NT2/D1 (cell line): ENCODE measurements at regions not wholly inside any gene's neighbourhood (a gene's known extent, or its start where the extent isn't known, plus 50 kb on each side); places are given as distances from the start of the nearest gene placed in this dataset.

Experiments used
- SUZ12 ChIP-seq: IDR thresholded peaks from 2 replicates; pipeline ENCODE4 v1.6.1; 2011; ENCODE audit not compliant: insufficient read length, insufficient read depth; ENCODE audit errors: extremely low read depth
- YY1 ChIP-seq: IDR thresholded peaks from 2 replicates; pipeline ENCODE4 v1.6.1; 2011; ENCODE audit not compliant: insufficient read length, insufficient read depth
- ZNF274 ChIP-seq: IDR thresholded peaks from 2 replicates; pipeline ENCODE4 v1.6.1; 2011; ENCODE audit warnings: mild to moderate bottlenecking, low read depth, low read length

DNA sequence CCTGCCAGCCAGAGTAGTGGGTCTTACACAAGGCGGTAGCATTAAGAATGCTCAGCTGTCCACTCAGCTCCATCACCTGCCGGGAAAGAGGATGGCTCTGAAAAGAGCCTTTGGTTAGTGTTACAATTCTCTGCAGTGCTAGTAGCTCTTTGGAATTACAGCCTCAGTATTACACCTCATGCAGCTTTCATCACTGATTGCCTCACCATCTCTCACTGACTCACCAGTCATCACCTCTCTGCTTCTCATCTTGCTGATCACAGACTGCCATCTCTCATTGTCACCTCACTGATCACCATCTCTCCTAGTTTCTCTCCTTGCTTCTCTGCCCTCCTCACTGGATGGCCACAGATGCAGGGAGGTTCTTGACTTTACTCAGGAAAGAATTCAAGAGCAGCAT lies 573.5 kb upstream of the SETBP1 start:
- TF ChIP-seq YY1 (no peak), SUZ12 (no peak), ZNF274 (no peak)
